ENCODE measurements at regions not wholly inside any gene's neighbourhood (a gene's known extent, or its start where the extent isn't known, plus 50 kb on each side); places are given as distances from the start of the nearest gene placed in this dataset.

- no peaks in the 10 kb centered on the region for H3K9me3 ChIP-seq (ENCODE audit: control insufficient read depth in 2 of 3, insufficient read depth in 1 of 3, low read length in 3 of 3)
- FAIRE-seq (no peak), DNase-seq (no peak)
- no peaks in the 10 kb centered on the region for H3K36me3 ChIP-seq (ENCODE audit: control insufficient read depth in 2 of 3, insufficient read depth in 3 of 3, low read length in 3 of 3)
- no peaks in the 10 kb centered on the region for H3K27me3 ChIP-seq (ENCODE audit: control insufficient read depth, insufficient read depth, low read length)
- TF ChIP-seq CTCF (IDR thresholded peaks at IDR 0.05; ENCODE audit: borderline replicate concordance, extremely low read depth, insufficient read depth) = no peak
- intact Hi-C loops (cut with DNase I) = no loop called here
- no peak overlapping the region for H3K4me3 ChIP-seq (ENCODE audit: low read length in 3 of 3)
- no peaks in the 10 kb centered on the region for H3K4me1 ChIP-seq (ENCODE audit: control insufficient read depth in 2 of 3, insufficient read depth in 2 of 3, low read depth in 1 of 3, low read length in 3 of 3)
- no peak overlapping the region for H3K27ac ChIP-seq (ENCODE audit: low read depth in 2 of 2, low read length in 2 of 2)
- H3K9ac ChIP-seq (ENCODE audit: low read length in 3 of 3) = no peak overlapping the region
Observed at GRCh38 chr5:17089001-17089400, 128.4 kb upstream of the BASP1 start.

GRCh38 chr5:17089690-17090089, 127.7 kb upstream of the BASP1 start:
- Histone ChIP-seq H3K4me3 (ENCODE audit: low read length in 3 of 3) (no peak overlapping the region), H3K27me3 (ENCODE audit: control insufficient read depth, insufficient read depth, low read length) (no peaks in the 10 kb centered on the region), H3K9me3 (ENCODE audit: control insufficient read depth in 2 of 3, insufficient read depth in 1 of 3, low read length in 3 of 3) (no peaks in the 10 kb centered on the region), H3K9ac (ENCODE audit: low read length in 3 of 3) (no peak overlapping the region), H3K36me3 (ENCODE audit: control insufficient read depth in 2 of 3, insufficient read depth in 3 of 3, low read length in 3 of 3) (no peaks in the 10 kb centered on the region), H3K27ac (ENCODE audit: low read depth in 2 of 2, low read length in 2 of 2) (no peak overlapping the region), H3K4me1 (ENCODE audit: control insufficient read depth in 2 of 3, insufficient read depth in 2 of 3, low read depth in 1 of 3, low read length in 3 of 3) (no peaks in the 10 kb centered on the region)
- DNase-seq = no peak
- no peak for FAIRE-seq
- TF ChIP-seq CTCF (IDR thresholded peaks at IDR 0.05; ENCODE audit: borderline replicate concordance, extremely low read depth, insufficient read depth) = no peak
- intact Hi-C loops (cut with DNase I) = no loop called here

- intact Hi-C loops (cut with DNase I) = no loop called here
- no peaks in the 10 kb centered on the region for H3K9me3 ChIP-seq (ENCODE audit: control insufficient read depth in 2 of 3, insufficient read depth in 1 of 3, low read length in 3 of 3)
- FAIRE-seq (no peak), DNase-seq (no peak)
- no peaks in the 10 kb centered on the region for H3K36me3 ChIP-seq (ENCODE audit: control insufficient read depth in 2 of 3, insufficient read depth in 3 of 3, low read length in 3 of 3)
- no peak overlapping the region for H3K9ac ChIP-seq (ENCODE audit: low read length in 3 of 3)
- no peak for TF ChIP-seq CTCF (IDR thresholded peaks at IDR 0.05; ENCODE audit: borderline replicate concordance, extremely low read depth, insufficient read depth)
- no peaks in the 10 kb centered on the region for H3K27me3 ChIP-seq (ENCODE audit: control insufficient read depth, insufficient read depth, low read length)
- H3K4me1 ChIP-seq (ENCODE audit: control insufficient read depth in 2 of 3, insufficient read depth in 2 of 3, low read depth in 1 of 3, low read length in 3 of 3) = no peaks in the 10 kb centered on the region
- H3K27ac ChIP-seq (ENCODE audit: low read depth in 2 of 2, low read length in 2 of 2) = no peak overlapping the region
- H3K4me3 ChIP-seq (ENCODE audit: low read length in 3 of 3) = no peak overlapping the region
Observed at GRCh38 chr5:17090839-17091238, 126.6 kb upstream of the BASP1 start.

GRCh38 chr5:17094830-17095229, 122.6 kb upstream of the BASP1 start:
- Histone ChIP-seq H3K27ac (ENCODE audit: low read depth in 2 of 2, low read length in 2 of 2) (no peak overlapping the region), H3K27me3 (ENCODE audit: control insufficient read depth, insufficient read depth, low read length) (no peaks in the 10 kb centered on the region), H3K4me1 (ENCODE audit: control insufficient read depth in 2 of 3, insufficient read depth in 2 of 3, low read depth in 1 of 3, low read length in 3 of 3) (peaks cover 0 to 4% (median 0%) of the 10 kb centered on the region in 3 donors), H3K36me3 (ENCODE audit: control insufficient read depth in 2 of 3, insufficient read depth in 3 of 3, low read length in 3 of 3) (no peaks in the 10 kb centered on the region), H3K9me3 (ENCODE audit: control insufficient read depth in 2 of 3, insufficient read depth in 1 of 3, low read length in 3 of 3) (no peaks in the 10 kb centered on the region), H3K9ac (ENCODE audit: low read length in 3 of 3) (no peak overlapping the region), H3K4me3 (ENCODE audit: low read length in 3 of 3) (no peak overlapping the region)
- DNase-seq (peak in 3 of 5 donors; percentile 23 to 48 (median 42)), FAIRE-seq (no peak)
- no peak for TF ChIP-seq CTCF (IDR thresholded peaks at IDR 0.05; ENCODE audit: borderline replicate concordance, extremely low read depth, insufficient read depth)
- intact Hi-C loops (cut with DNase I) = no loop called here

Measured in kidney (tissue), 13 donors.